ENCODE measurements at regions not wholly inside any gene's neighbourhood (a gene's known extent, or its start where the extent isn't known, plus 50 kb on each side); places are given as distances from the start of the nearest gene placed in this dataset.

DNA sequence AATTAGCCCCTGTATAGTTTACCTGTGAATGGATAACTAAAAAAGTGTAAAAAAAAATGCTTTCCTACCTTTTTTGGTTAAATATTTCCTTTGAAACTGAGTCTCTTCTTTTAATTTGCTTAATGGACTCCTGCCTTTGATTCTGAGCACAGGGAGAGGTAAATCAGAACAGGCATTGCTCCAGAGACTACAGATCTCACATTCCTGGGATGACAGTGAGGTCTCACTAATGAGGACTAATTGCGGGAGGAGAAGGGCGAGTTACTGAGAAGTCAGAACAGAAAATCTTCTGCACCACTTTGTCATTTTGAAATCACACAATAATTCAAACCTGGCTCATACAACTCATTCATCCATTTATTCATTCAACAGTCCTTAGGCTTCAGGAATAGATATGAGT is 437.0 kb upstream of the ASIC2 start:
- TF ChIP-seq CTCF (IDR thresholded peaks at IDR 0.05) (no peak), POLR2A (IDR thresholded peaks at IDR 0.05) (no peak)

All from testis (tissue), 2 donors.